IMR-90 (cell line): ENCODE measurements at regions not wholly inside any gene's neighbourhood (a gene's known extent, or its start where the extent isn't known, plus 50 kb on each side); places are given as distances from the start of the nearest gene placed in this dataset.

Experiments used
- ATAC-seq: fragments of 200-7000 bp; cut with Tn5 transposase; 2 replicates; pipeline ENCODE4 v1.9.1; 2020; ENCODE audit warnings: low read depth, mild to moderate bottlenecking, moderate library complexity
- BruUV-seq: library from RNA; stranded (reverse); fragments of 400-500 nt; replicated peaks from 2 replicates; lab custom pipeline; 2021; lab: Mats Ljungman, UMichigan
- CTCF ChIA-PET: fragments of 300-600 bp; formaldehyde crosslinking; extraction: SDS; loops from one replicate; lab custom pipeline; 2021; ENCODE audit warnings: antibody characterized with exemption; lab: Yijun Ruan, JAX
- POLR2A ChIA-PET: fragments of 300-600 bp; sonication (Branson Sonifier 250); formaldehyde crosslinking; loops from one replicate; lab custom pipeline; 2022; ENCODE audit warnings: antibody characterized with exemption; ENCODE audit not compliant: unreplicated experiment; lab: Charles Lee
- DNase-seq: peaks from one replicate; pipeline ENCODE4 v3.0.0; 2013
- H2AFZ ChIP-seq: replicated peaks from 2 replicates; pipeline ENCODE3; 2013; ENCODE audit warnings: low read length, mild to moderate bottlenecking; ENCODE audit not compliant: poor library complexity
- H2AK5ac ChIP-seq: 2 replicates; pipeline ENCODE4 v1.6.1; 2013; ENCODE audit warnings: low read depth, low read length, inconsistent platforms
- H2AK9ac ChIP-seq: replicated peaks from 2 replicates; pipeline ENCODE3; 2013; ENCODE audit warnings: mild to moderate bottlenecking, low read depth, low read length, moderate library complexity; ENCODE audit not compliant: poor library complexity
- H2BK120ac ChIP-seq: 2 replicates; pipeline ENCODE4 v1.6.1; 2013; ENCODE audit warnings: low read depth, low read length, inconsistent platforms
- H2BK15ac ChIP-seq: 3 replicates; pipeline ENCODE4 v1.6.1; 2013; ENCODE audit warnings: low read depth, low read length, inconsistent platforms
- H2BK20ac ChIP-seq: 2 replicates; pipeline ENCODE4 v1.6.1; 2013; ENCODE audit warnings: low read depth, mild to moderate bottlenecking, inconsistent platforms, low read length, moderate library complexity
- H2BK5ac ChIP-seq: 2 replicates; pipeline ENCODE4 v1.6.1; 2013; ENCODE audit warnings: mild to moderate bottlenecking, low read depth, low read length, inconsistent platforms; ENCODE audit not compliant: poor library complexity, severe bottlenecking
- H3K14ac ChIP-seq: replicated peaks from 2 replicates; pipeline ENCODE4 v1.6.1; 2013; ENCODE audit warnings: low read depth, low read length, inconsistent platforms
- H3K18ac ChIP-seq: 2 replicates; pipeline ENCODE4 v1.6.1; 2013; ENCODE audit warnings: low read depth, low read length, control low read depth
- H3K23ac ChIP-seq: 2 replicates; pipeline ENCODE4 v1.6.1; 2013; ENCODE audit warnings: low read depth, low read length, inconsistent platforms
- H3K27ac ChIP-seq: 2 replicates; pipeline ENCODE4 v1.5.1; 2013; ENCODE audit warnings: mild to moderate bottlenecking, control low read depth, low read length; ENCODE audit not compliant: insufficient read depth
- H3K27me3 ChIP-seq: 2 replicates; pipeline ENCODE4 v1.6.1; 2013; ENCODE audit warnings: low read length; ENCODE audit not compliant: control insufficient read depth, insufficient read depth
- H3K36me3 ChIP-seq: 2 replicates; pipeline ENCODE4 v1.6.1; 2013; ENCODE audit warnings: low read length, mixed read lengths; ENCODE audit not compliant: control insufficient read depth, insufficient read depth
- H3K4ac ChIP-seq: 2 replicates; pipeline ENCODE4 v1.6.1; 2013; ENCODE audit warnings: low read depth, low read length, inconsistent platforms
- H3K4me1 ChIP-seq: 2 replicates; pipeline ENCODE4 v1.6.1; 2013; ENCODE audit warnings: low read length, mixed read lengths; ENCODE audit not compliant: control insufficient read depth, insufficient read depth
- H3K4me2 ChIP-seq: 2 replicates; pipeline ENCODE4 v1.6.1; 2013; ENCODE audit warnings: low read depth, mild to moderate bottlenecking, control low read depth, low read length, moderate library complexity
- H3K4me3 ChIP-seq: 2 replicates; pipeline ENCODE4 v1.5.1; 2013; ENCODE audit warnings: low read depth, mild to moderate bottlenecking, control low read depth, low read length, moderate library complexity; ENCODE audit not compliant: insufficient read depth
- H3K56ac ChIP-seq: 2 replicates; pipeline ENCODE4 v1.6.1; 2013; ENCODE audit warnings: low read length, inconsistent platforms; ENCODE audit not compliant: insufficient read depth; ENCODE audit errors: extremely low read depth
- H3K79me1 ChIP-seq, 2 experiments: 2 replicates each; pipeline ENCODE4 v1.6.1; 2013; ENCODE audit warnings: low read length in 2 of 2, inconsistent platforms in 1 of 2, low read depth in 1 of 2
- H3K9ac ChIP-seq: 2 replicates; pipeline ENCODE4 v1.6.1; 2013; ENCODE audit warnings: low read depth, low read length, control low read depth
- H3K9me1 ChIP-seq: 2 replicates; pipeline ENCODE4 v1.6.1; 2013; ENCODE audit warnings: low read length, inconsistent platforms; ENCODE audit not compliant: insufficient read depth
- H3K9me3 ChIP-seq: 2 replicates; pipeline ENCODE4 v1.6.1; 2013; ENCODE audit warnings: low read length; ENCODE audit not compliant: control insufficient read depth, insufficient read depth
- H4K20me1 ChIP-seq: 2 replicates; pipeline ENCODE4 v1.6.1; 2013; ENCODE audit warnings: low read length, inconsistent platforms; ENCODE audit not compliant: insufficient read depth
- H4K5ac ChIP-seq: 2 replicates; pipeline ENCODE4 v1.6.1; 2013; ENCODE audit warnings: mild to moderate bottlenecking, low read depth, low read length, control low read depth
- H4K8ac ChIP-seq, 2 experiments: 2 replicates each; pipeline ENCODE4 v1.6.1; 2013; ENCODE audit warnings: low read depth in 2 of 2, low read length in 2 of 2, control low read depth in 1 of 2, inconsistent platforms in 1 of 2
- H4K91ac ChIP-seq: 2 replicates; pipeline ENCODE4 v1.6.1; 2013; ENCODE audit warnings: low read depth, low read length, inconsistent platforms; ENCODE audit not compliant: insufficient read depth
- BHLHE40 ChIP-seq: fragments of 150-350 bp; IDR thresholded peaks from 2 replicates; pipeline ENCODE4 v1.6.1; 2016; ENCODE audit warnings: mild to moderate bottlenecking, low read depth, low read length
- CEBPB ChIP-seq: IDR thresholded peaks from 2 replicates; pipeline ENCODE4 v1.6.1; 2012; ENCODE audit warnings: low read depth, low read length, improper control_type of control experiment
- CHD1 ChIP-seq: IDR thresholded peaks from 2 replicates; pipeline ENCODE4 v1.6.1; 2012; ENCODE audit warnings: low read depth, low read length, improper control_type of control experiment
- FOS ChIP-seq: fragments of 150-350 bp; IDR thresholded peaks from 2 replicates; pipeline ENCODE4 v1.6.1; 2016; ENCODE audit warnings: low read depth, low read length
- MAFK ChIP-seq: IDR thresholded peaks from 2 replicates; pipeline ENCODE4 v1.6.1; 2012; ENCODE audit warnings: low read depth, low read length, improper control_type of control experiment
- MAZ ChIP-seq: IDR thresholded peaks from 2 replicates; pipeline ENCODE4 v1.6.1; 2012; ENCODE audit warnings: low read depth, mild to moderate bottlenecking, low read length, improper control_type of control experiment, moderate library complexity, borderline replicate concordance
- MXI1 ChIP-seq: IDR thresholded peaks from 2 replicates; pipeline ENCODE4 v1.6.1; 2012; ENCODE audit warnings: low read depth, mild to moderate bottlenecking, low read length, moderate library complexity, borderline replicate concordance
- NFE2L2 ChIP-seq: fragments of 150-350 bp; IDR thresholded peaks from 2 replicates; pipeline ENCODE4 v1.6.1; 2016; ENCODE audit warnings: low read depth, mild to moderate bottlenecking, low read length
- POLR2A ChIP-seq: IDR thresholded peaks from 2 replicates; pipeline ENCODE4 v1.6.1; 2012; ENCODE audit warnings: mild to moderate bottlenecking, low read depth, low read length
- RAD21 ChIP-seq: IDR thresholded peaks from 2 replicates; pipeline ENCODE4 v1.6.1; 2012; ENCODE audit warnings: low read length, improper control_type of control experiment
- RCOR1 ChIP-seq: IDR thresholded peaks from 2 replicates; pipeline ENCODE4 v1.6.1; 2012; ENCODE audit warnings: mild to moderate bottlenecking, low read length, improper control_type of control experiment; ENCODE audit not compliant: insufficient replicate concordance
- RFX5 ChIP-seq: IDR thresholded peaks from 2 replicates; pipeline ENCODE4 v1.8.0; 2012; ENCODE audit warnings: low read depth, mild to moderate bottlenecking, low read length, moderate library complexity
- SMC3 ChIP-seq: fragments of 150-350 bp; IDR thresholded peaks from 2 replicates; pipeline ENCODE4 v1.6.1; 2016; ENCODE audit warnings: low read depth, mild to moderate bottlenecking, antibody characterized with exemption, low read length, moderate library complexity
- WGBS, 2 experiments: methylation state at CpG; one replicate each; pipeline versions ENCODE4 v1.1.5 to v1.1.7; 2013; ENCODE audit warnings: missing lambda C conversion rate in 2 of 2; ENCODE audit not compliant: insufficient read length in 1 of 2; ENCODE audit errors: extremely low coverage in 2 of 2; 5-methylcytosine and 5-hydroxymethylcytosine counted together
- dilution Hi-C: fragments of 300-500 bp; cut with HindIII; formaldehyde crosslinking; loops from one replicate; pipeline ENCODE4 v1.14.3; 2018; ENCODE audit warnings: low sequenced_read_pairs; ENCODE audit not compliant: unreplicated experiment
- in situ Hi-C: fragments of 300-500 bp; cut with MboI; formaldehyde crosslinking; loops from 3 replicates; pipeline ENCODE4 v1.14.3; 2019; ENCODE audit warnings: low sequenced_read_pairs, inconsistent platforms, mixed read lengths
- intact Hi-C: fragments of 100-400 bp; cut with micrococcal nuclease; formaldehyde crosslinking; loops from 2 replicates; pipeline ENCODE4 v1.10.0; 2022
- TF ChIP-seq, protein P1 (sequence below): fragments of 150-350 bp; IDR thresholded peaks from 2 replicates; pipeline ENCODE4 v1.6.1; 2016; ENCODE audit warnings: low read depth, mild to moderate bottlenecking, low read length, moderate library complexity, borderline replicate concordance
- TF ChIP-seq, protein P2 (sequence below): fragments of 150-350 bp; IDR thresholded peaks from 2 replicates; pipeline ENCODE4 v1.6.1; 2017; ENCODE audit warnings: mild to moderate bottlenecking, antibody characterized with exemption, low read length, low read depth
- TF ChIP-seq, protein P3 (sequence below): conservative IDR thresholded peaks from 2 replicates; pipeline ENCODE4 v1.5.1; 2012; ENCODE audit warnings: mild to moderate bottlenecking, low read depth, low read length, improper control_type of control experiment

DNA sequence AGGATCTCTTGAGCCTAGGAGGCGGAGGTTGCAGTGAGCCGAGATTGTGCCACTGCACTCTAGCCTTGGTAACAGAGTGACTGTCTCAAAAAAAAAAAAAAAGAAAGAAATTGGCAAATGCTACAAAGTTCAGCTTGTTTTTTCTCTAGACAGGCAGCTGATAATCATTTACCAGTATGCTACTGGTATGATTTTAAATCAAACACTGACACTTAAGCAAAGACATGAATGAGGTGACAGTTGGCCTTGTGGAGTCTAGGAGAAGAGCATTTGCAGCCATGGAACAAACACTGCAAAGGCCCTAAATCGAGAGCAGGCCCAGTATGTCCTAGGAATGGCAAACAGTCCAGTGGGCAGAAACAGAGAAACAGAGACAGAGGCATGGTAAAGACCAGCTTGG, 99.7 kb upstream of the CEP85L start:
- CTCF ChIA-PET, result no interaction called here
- in situ Hi-C loops, result no loop called here

More for the DNA sequence above, 99.7 kb upstream of the CEP85L start:
- Histone ChIP-seq H3K27me3 (no peaks in the 10 kb centered on the region), H4K20me1 (no peaks in the 10 kb centered on the region), H3K18ac (no peak overlapping the region), H3K4me3 (no peak overlapping the region), H3K27ac (no peak overlapping the region), H3K9me1 (peaks cover 3% of the 10 kb centered on the region; the same call in 1 of the 2 replicates), H2AK9ac (no peak overlapping the region), H3K4me2 (no peak overlapping the region), H4K91ac (no peak overlapping the region), H3K14ac (no peak overlapping the region), H2BK5ac (no peak overlapping the region), H3K4me1 (peaks cover 5% of the 10 kb centered on the region; the same call in 1 of the 2 replicates), H4K5ac (no peak overlapping the region), H3K56ac (no peak overlapping the region), H2AK5ac (no peak overlapping the region), H3K9me3 (no peaks in the 10 kb centered on the region), H2BK20ac (no peak overlapping the region), H3K4ac (no peak overlapping the region), H3K23ac (no peak overlapping the region), H2BK15ac (no peak overlapping the region), H3K36me3 (no peaks in the 10 kb centered on the region), H2BK120ac (no peak overlapping the region), H4K8ac (no peak overlapping the region), H3K9ac (no peak overlapping the region), H2AFZ (no peak overlapping the region), H3K79me1 (no peaks in the 10 kb centered on the region)
- intact Hi-C loops (no loop called here), dilution Hi-C loops (no loop called here)
- 71% methylated on average over 2 of the region's 3 CpGs; no CpG with 5 or more reads in 1 of the 2 experiments for WGBS, 2 experiments
- DNase-seq (no peak), ATAC-seq (no peak)
- POLR2A ChIA-PET, result no interaction called here
- TF ChIP-seq RFX5 (no peak), SMC3 (no peak), MAFK (no peak), FOS (no peak), RAD21 (no peak), MAZ (no peak), NFE2L2 (no peak), BHLHE40 (no peak), RCOR1 (no peak), MXI1 (no peak), CHD1 (no peak), POLR2A (no peak), CEBPB (no peak)
- TF ChIP-seq, protein P1, sequence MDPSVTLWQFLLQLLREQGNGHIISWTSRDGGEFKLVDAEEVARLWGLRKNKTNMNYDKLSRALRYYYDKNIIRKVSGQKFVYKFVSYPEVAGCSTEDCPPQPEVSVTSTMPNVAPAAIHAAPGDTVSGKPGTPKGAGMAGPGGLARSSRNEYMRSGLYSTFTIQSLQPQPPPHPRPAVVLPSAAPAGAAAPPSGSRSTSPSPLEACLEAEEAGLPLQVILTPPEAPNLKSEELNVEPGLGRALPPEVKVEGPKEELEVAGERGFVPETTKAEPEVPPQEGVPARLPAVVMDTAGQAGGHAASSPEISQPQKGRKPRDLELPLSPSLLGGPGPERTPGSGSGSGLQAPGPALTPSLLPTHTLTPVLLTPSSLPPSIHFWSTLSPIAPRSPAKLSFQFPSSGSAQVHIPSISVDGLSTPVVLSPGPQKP, result no peak
- TF ChIP-seq, protein P2, sequence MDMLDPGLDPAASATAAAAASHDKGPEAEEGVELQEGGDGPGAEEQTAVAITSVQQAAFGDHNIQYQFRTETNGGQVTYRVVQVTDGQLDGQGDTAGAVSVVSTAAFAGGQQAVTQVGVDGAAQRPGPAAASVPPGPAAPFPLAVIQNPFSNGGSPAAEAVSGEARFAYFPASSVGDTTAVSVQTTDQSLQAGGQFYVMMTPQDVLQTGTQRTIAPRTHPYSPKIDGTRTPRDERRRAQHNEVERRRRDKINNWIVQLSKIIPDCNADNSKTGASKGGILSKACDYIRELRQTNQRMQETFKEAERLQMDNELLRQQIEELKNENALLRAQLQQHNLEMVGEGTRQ, result no peak
- TF ChIP-seq, protein P3, sequence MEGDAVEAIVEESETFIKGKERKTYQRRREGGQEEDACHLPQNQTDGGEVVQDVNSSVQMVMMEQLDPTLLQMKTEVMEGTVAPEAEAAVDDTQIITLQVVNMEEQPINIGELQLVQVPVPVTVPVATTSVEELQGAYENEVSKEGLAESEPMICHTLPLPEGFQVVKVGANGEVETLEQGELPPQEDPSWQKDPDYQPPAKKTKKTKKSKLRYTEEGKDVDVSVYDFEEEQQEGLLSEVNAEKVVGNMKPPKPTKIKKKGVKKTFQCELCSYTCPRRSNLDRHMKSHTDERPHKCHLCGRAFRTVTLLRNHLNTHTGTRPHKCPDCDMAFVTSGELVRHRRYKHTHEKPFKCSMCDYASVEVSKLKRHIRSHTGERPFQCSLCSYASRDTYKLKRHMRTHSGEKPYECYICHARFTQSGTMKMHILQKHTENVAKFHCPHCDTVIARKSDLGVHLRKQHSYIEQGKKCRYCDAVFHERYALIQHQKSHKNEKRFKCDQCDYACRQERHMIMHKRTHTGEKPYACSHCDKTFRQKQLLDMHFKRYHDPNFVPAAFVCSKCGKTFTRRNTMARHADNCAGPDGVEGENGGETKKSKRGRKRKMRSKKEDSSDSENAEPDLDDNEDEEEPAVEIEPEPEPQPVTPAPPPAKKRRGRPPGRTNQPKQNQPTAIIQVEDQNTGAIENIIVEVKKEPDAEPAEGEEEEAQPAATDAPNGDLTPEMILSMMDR, result no peak
- BruUV-seq, result no TSS peak
